ENCODE measurements at regions not wholly inside any gene's neighbourhood (a gene's known extent, or its start where the extent isn't known, plus 50 kb on each side); places are given as distances from the start of the nearest gene placed in this dataset.

DNA sequence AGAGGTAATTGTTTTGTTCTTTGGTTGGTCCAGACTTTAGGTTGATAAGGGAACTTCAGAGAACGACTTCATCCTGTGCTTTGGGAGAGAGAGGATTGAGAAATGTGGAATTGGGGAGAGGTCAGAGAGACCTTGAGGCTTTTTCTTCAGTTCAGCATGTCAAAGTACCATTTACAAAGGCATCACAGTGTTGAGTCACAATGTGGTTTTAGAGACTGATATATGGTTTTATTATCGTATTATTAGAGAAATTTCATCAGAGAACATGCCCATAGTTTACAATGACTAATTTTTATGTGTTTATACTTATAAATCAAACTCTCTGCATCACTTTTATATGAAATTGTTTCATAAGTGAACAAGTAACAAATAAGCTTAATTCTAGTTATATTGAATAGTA lies 626.6 kb downstream of the DSC3 start:
- H3K4me3 ChIP-seq (ENCODE audit: control insufficient read depth, low read depth, low read length): no peak overlapping the region
- DNase-seq (ENCODE audit: low read depth): no peak
- TF ChIP-seq, protein P1, sequence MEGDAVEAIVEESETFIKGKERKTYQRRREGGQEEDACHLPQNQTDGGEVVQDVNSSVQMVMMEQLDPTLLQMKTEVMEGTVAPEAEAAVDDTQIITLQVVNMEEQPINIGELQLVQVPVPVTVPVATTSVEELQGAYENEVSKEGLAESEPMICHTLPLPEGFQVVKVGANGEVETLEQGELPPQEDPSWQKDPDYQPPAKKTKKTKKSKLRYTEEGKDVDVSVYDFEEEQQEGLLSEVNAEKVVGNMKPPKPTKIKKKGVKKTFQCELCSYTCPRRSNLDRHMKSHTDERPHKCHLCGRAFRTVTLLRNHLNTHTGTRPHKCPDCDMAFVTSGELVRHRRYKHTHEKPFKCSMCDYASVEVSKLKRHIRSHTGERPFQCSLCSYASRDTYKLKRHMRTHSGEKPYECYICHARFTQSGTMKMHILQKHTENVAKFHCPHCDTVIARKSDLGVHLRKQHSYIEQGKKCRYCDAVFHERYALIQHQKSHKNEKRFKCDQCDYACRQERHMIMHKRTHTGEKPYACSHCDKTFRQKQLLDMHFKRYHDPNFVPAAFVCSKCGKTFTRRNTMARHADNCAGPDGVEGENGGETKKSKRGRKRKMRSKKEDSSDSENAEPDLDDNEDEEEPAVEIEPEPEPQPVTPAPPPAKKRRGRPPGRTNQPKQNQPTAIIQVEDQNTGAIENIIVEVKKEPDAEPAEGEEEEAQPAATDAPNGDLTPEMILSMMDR (IDR thresholded peaks at IDR 0.05; ENCODE audit: control insufficient read depth, insufficient read depth, low read depth, low read length, missing control alignments): no peak

- DNase-seq (ENCODE audit: low read depth): no peak
- TF ChIP-seq, protein P1 (IDR thresholded peaks at IDR 0.05; ENCODE audit: control insufficient read depth, insufficient read depth, low read depth, low read length, missing control alignments): no peak
- H3K4me3 ChIP-seq (ENCODE audit: control insufficient read depth, low read depth, low read length): no peak overlapping the region
These were observed 633.4 kb downstream of the DSC3 start for GRCh38 chr18:30409120-30409519.

GRCh38 chr18:30406728-30407127 lies 635.8 kb downstream of the DSC3 start:
- TF ChIP-seq, protein P1 (IDR thresholded peaks at IDR 0.05; ENCODE audit: control insufficient read depth, insufficient read depth, low read depth, low read length, missing control alignments): no peak

DNA sequence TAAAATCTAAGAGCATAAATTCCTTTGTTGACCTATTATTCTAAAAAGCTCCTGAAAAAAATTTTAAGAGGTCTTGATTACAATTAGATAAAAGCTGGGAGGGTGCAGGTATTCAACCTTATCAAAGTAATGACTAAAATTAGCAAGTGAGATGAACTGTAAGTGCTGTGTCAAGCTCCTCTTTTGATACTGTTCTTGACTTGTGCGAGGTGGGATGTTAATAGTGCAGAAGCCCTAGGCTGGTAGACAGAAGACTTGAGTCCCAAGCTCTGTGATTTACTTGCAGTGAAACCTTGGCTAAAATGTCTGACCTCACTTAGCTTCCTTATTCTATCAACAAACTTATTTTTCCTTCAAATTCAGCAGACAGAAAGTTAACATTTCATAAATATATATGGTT lies 637.5 kb downstream of the DSC3 start:
- TF ChIP-seq, protein P1 (IDR thresholded peaks at IDR 0.05; ENCODE audit: control insufficient read depth, insufficient read depth, low read depth, low read length, missing control alignments): no peak
- no peak overlapping the region for H3K4me3 ChIP-seq (ENCODE audit: control insufficient read depth, low read depth, low read length)
- DNase-seq (ENCODE audit: low read depth): no peak

More at GRCh38 chr18:30406728-30407127, 635.8 kb downstream of the DSC3 start:
- H3K4me3 ChIP-seq (ENCODE audit: control insufficient read depth, low read depth, low read length): no peak overlapping the region
- DNase-seq (ENCODE audit: low read depth): no peak

GRCh38 chr18:30404422-30404821 lies 638.1 kb downstream of the DSC3 start:
- DNase-seq (ENCODE audit: low read depth): no peak
- TF ChIP-seq, protein P1 (IDR thresholded peaks at IDR 0.05; ENCODE audit: control insufficient read depth, insufficient read depth, low read depth, low read length, missing control alignments): no peak
- no peak overlapping the region for H3K4me3 ChIP-seq (ENCODE audit: control insufficient read depth, low read depth, low read length)

- no peak overlapping the region for H3K4me3 ChIP-seq (ENCODE audit: control insufficient read depth, low read depth, low read length)
- no peak for DNase-seq (ENCODE audit: low read depth)
- TF ChIP-seq, protein P1 (IDR thresholded peaks at IDR 0.05; ENCODE audit: control insufficient read depth, insufficient read depth, low read depth, low read length, missing control alignments): no peak
These were observed 639.3 kb downstream of the DSC3 start for GRCh38 chr18:30403278-30403677.

DNA sequence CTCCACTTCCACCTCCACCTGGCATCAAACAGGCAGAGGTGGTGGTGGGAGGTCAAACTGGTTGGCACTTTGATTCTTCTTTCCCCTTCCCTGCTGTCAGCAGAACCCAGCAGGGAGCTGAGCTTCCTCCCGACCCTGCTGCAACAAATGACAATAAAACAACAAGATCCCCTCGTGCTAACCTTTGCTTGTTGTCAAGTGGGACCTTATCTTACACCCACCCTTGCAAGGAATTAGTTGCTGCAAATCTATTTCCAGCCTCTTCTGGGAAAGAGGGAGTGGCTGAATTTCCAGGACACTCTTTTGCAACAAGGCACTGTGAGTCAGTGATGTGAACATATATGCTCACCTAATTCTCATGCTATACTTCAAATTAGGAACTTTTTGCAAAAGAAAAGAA lies 655.1 kb downstream of the DSC3 start:
- no peak for DNase-seq (ENCODE audit: low read depth)
- TF ChIP-seq, protein P1 (IDR thresholded peaks at IDR 0.05; ENCODE audit: control insufficient read depth, insufficient read depth, low read depth, low read length, missing control alignments): no peak
- no peak overlapping the region for H3K4me3 ChIP-seq (ENCODE audit: control insufficient read depth, low read depth, low read length)
